ENCODE measurements at regions not wholly inside any gene's neighbourhood (a gene's known extent, or its start where the extent isn't known, plus 50 kb on each side); places are given as distances from the start of the nearest gene placed in this dataset.

- TF ChIP-seq CHD4 (IDR thresholded peaks at IDR 0.05; ENCODE audit: borderline replicate concordance) (no peak), JUN (IDR thresholded peaks at IDR 0.05) (no peak), CTCF (IDR thresholded peaks at IDR 0.05) (no peak)
These were observed 190.4 kb downstream of the AHR start (continued) for GRCh38 chr7:17488829-17489228.

DNA sequence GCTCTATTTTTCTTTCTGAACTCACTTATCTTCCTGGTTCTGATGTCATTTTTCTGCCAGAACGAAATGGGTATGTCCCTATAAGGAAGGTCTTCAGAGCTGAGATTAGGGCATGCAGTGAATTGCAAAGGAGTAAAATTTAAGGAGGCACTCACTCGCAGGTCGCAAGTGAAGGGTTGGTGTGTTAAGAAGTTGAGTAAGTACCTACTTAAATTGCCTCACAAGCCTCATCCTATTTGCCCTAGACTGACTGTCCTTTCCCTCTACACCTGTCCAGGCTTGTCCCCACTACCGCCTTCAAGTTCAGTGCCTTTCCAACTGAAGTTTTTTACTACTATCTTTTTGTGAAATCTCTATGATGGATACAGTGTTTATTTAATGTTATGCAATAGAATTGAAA lies 191.5 kb downstream of the AHR start:
- Histone ChIP-seq H3K27ac (no peak overlapping the region), H3K4me3 (no peak overlapping the region), H3K9me3 (no peaks in the 10 kb centered on the region), H3K4me1 (no peaks in the 10 kb centered on the region), H3K4me2 (no peak overlapping the region)
- FAIRE-seq (no peak), DNase-seq (ENCODE audit: low read depth in 1 of 2, low spot score in 1 of 2) (no peak), ATAC-seq (no peak)
- CTCF ChIA-PET, result interaction anchor here (0.5 kb wide), 1 partner anchor 24 kb away, joined by 3 read pairs; no protein-coding TSS in a partner anchor
- WGBS (ENCODE audit: missing lambda C conversion rate), result 75% methylated on average over 4 of the region's 4 CpGs
- TF ChIP-seq HMGXB4 (CRISPR knock-in tag; IDR thresholded peaks at IDR 0.05; ENCODE audit: borderline replicate concordance) (no peak), NR3C1 (IDR thresholded peaks at IDR 0.05) (no peak), CHD4 (IDR thresholded peaks at IDR 0.05; ENCODE audit: borderline replicate concordance) (no peak), ZSCAN20 (CRISPR knock-in tag; IDR thresholded peaks at IDR 0.05) (no peak), BHLHE40 (IDR thresholded peaks at IDR 0.05; ENCODE audit: low read depth, low read length) (no peak), FOXS1 (CRISPR knock-in tag; IDR thresholded peaks at IDR 0.05) (no peak), RNF2 (IDR thresholded peaks at IDR 0.05; ENCODE audit: borderline replicate concordance, low read depth) (no peak)
- POLR2A ChIA-PET, result no interaction called here

DNA sequence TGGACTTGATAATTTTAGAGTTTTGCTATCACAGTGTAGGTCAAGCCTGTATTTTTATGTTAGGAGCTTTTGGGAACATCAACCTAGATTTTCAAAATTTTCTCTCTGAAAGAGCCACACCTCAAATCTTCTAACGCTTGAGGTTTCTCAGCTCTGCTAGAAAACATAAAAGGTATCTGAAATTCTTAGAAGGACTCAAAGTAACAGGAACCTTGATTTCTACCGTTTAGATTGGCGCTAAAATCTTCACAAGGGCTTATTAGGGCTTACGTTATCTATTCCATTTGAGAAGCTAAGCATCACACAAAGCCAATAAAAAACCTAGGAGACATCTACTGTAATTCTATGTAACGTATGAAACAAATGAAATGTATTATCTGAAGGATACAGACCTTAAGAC lies 192.4 kb downstream of the AHR start:
- ChIA-PET POLR2A (no interaction called here), CTCF (interaction anchor here (0.6 kb wide), 1 partner anchor 8 kb away, joined by 3 read pairs; no protein-coding TSS in a partner anchor)
- WGBS (ENCODE audit: missing lambda C conversion rate), result 92% methylated on average over 5 of the region's 5 CpGs
- no peaks in the 10 kb centered on the region for H3K4me1 ChIP-seq
- DNase-seq (ENCODE audit: low read depth in 1 of 2, low spot score in 1 of 2), result no peak
- H3K9me3 ChIP-seq, result no peaks in the 10 kb centered on the region
- H3K4me3 ChIP-seq, result no peak overlapping the region
- no peak for ATAC-seq
- no peak overlapping the region for H3K27ac ChIP-seq
- TF ChIP-seq RCOR1 (IDR thresholded peaks at IDR 0.05; ENCODE audit: low read depth, low read length) (no peak), ZNF302 (CRISPR knock-in tag; IDR thresholded peaks at IDR 0.05) (no peak), KDM5A (IDR thresholded peaks at IDR 0.05) (no peak), HEYL (CRISPR knock-in tag; IDR thresholded peaks at IDR 0.05) (no peak), HOXB13 (CRISPR knock-in tag; IDR thresholded peaks at IDR 0.05; ENCODE audit: low read depth) (no peak), EHMT2 (IDR thresholded peaks at IDR 0.05; ENCODE audit: low read depth) (no peak), RARB (CRISPR knock-in tag; IDR thresholded peaks at IDR 0.05) (no peak), PHF8 (IDR thresholded peaks at IDR 0.05; ENCODE audit: borderline replicate concordance, low read depth) (no peak), GATA3 (IDR thresholded peaks at IDR 0.05; ENCODE audit: borderline replicate concordance) (no peak), EHF (CRISPR knock-in tag; IDR thresholded peaks at IDR 0.05) (no peak), ZFP36 (IDR thresholded peaks at IDR 0.05; ENCODE audit: borderline replicate concordance, partially characterized antibody) (no peak), SREBF2 (IDR thresholded peaks at IDR 0.05) (no peak), MAX (IDR thresholded peaks at IDR 0.05) (no peak), KDM1A (IDR thresholded peaks at IDR 0.05; ENCODE audit: low read depth) (no peak), POLR2A (IDR thresholded peaks at IDR 0.05; ENCODE audit: low read length) (no peak), CBX2 (IDR thresholded peaks at IDR 0.05; ENCODE audit: borderline replicate concordance, low read depth) (no peak), CTCF (IDR thresholded peaks at IDR 0.05) (no peak), RAD21 (conservative IDR thresholded peaks at IDR 0.05 in 1 of 2, IDR thresholded peaks at IDR 0.05 in 1 of 2) (no peak)
- TF ChIP-seq, protein P1, sequence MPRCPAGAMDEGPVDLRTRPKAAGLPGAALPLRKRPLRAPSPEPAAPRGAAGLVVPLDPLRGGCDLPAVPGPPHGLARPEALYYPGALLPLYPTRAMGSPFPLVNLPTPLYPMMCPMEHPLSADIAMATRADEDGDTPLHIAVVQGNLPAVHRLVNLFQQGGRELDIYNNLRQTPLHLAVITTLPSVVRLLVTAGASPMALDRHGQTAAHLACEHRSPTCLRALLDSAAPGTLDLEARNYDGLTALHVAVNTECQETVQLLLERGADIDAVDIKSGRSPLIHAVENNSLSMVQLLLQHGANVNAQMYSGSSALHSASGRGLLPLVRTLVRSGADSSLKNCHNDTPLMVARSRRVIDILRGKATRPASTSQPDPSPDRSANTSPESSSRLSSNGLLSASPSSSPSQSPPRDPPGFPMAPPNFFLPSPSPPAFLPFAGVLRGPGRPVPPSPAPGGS (IDR thresholded peaks at IDR 0.05), result no peak
- H3K4me2 ChIP-seq, result no peak overlapping the region
- no peak for FAIRE-seq
